ENCODE measurements at regions not wholly inside any gene's neighbourhood (a gene's known extent, or its start where the extent isn't known, plus 50 kb on each side); places are given as distances from the start of the nearest gene placed in this dataset.

DNA sequence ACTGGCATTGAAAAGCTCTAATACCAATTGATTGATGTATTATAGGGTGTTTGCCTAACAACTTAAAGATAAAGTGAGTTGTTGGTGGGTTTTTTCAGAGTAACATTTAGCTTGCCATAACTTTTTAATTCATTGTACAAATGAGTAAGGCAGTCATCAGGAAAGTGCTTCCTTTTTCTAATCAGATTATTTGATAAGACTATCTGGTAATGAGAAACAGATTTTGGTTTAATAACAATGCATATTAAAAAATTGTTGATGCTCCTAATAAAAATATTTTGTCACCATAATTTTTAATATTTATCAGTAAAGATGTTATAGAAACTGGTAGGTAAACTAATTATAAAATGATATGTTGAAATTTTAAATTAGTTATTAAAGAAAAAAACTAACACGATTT, 51.3 kb downstream of the BLTP1 start:
- no peaks in the 10 kb centered on the region for H3K27me3 ChIP-seq
- TF ChIP-seq POLR2A (IDR thresholded peaks at IDR 0.05): no peak
- TF ChIP-seq, protein P1, sequence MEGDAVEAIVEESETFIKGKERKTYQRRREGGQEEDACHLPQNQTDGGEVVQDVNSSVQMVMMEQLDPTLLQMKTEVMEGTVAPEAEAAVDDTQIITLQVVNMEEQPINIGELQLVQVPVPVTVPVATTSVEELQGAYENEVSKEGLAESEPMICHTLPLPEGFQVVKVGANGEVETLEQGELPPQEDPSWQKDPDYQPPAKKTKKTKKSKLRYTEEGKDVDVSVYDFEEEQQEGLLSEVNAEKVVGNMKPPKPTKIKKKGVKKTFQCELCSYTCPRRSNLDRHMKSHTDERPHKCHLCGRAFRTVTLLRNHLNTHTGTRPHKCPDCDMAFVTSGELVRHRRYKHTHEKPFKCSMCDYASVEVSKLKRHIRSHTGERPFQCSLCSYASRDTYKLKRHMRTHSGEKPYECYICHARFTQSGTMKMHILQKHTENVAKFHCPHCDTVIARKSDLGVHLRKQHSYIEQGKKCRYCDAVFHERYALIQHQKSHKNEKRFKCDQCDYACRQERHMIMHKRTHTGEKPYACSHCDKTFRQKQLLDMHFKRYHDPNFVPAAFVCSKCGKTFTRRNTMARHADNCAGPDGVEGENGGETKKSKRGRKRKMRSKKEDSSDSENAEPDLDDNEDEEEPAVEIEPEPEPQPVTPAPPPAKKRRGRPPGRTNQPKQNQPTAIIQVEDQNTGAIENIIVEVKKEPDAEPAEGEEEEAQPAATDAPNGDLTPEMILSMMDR (IDR thresholded peaks at IDR 0.05): no peak
- no peaks in the 10 kb centered on the region for H3K4me1 ChIP-seq
- H3K4me3 ChIP-seq: no peak overlapping the region
- intact Hi-C loops (cut with DNase I; ENCODE audit: low total_unique reads): no loop called here
- H3K27ac ChIP-seq: no peak overlapping the region
- no peak for DNase-seq
- H3K9me3 ChIP-seq: no peaks in the 10 kb centered on the region
- WGBS, 2 donors: 95 to 100% methylated on average over 1 of the region's 1 CpG
- no peaks in the 10 kb centered on the region for H3K36me3 ChIP-seq (ENCODE audit: low read depth, missing control alignments)

DNA sequence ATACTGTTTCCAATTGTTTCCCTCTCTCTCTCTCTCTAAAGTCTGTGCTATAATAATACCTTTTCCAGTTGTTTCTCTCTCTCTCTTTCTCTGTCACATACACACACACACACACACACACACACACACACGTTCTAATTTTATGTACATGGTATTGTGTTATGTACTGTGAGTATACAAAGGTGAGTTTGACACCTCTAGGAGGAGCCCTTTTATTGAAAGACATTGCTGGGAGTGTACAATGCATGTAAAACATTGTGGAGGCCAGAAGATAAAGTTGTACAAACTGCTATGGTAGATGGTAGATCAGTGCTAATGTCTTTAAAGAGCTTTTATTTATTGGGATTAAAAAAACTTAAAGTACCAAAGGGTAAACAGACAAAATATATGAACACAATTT, 53.6 kb downstream of the BLTP1 start:
- H3K36me3 ChIP-seq (ENCODE audit: low read depth, missing control alignments): no peaks in the 10 kb centered on the region
- DNase-seq: no peak
- 63 to 72% methylated on average over 1 of the region's 1 CpG for WGBS, 2 donors

DNA sequence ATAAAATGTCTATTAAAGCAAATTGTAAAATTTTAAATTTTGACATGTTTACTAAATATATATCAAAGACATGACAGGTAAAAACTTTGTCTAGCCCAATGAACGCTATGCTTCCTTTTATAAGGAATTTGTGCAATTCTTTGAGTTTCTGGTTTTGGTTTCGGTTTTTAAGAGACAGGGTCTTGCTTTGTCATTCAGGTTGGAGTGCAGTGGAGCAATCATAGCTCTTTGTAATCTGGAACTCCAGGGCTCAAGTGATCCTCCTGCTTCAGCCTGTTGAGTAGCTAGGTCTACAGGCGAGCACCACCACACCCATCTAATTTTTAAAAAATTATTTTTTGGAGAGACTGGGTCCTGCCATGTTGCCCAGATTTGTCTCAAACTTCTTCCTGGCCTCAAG, 60.7 kb downstream of the BLTP1 start:
- 87 to 91% methylated on average over 3 of the region's 3 CpGs for WGBS, 2 donors
- TF ChIP-seq POLR2A (IDR thresholded peaks at IDR 0.05): no peak
- TF ChIP-seq, protein P1 (IDR thresholded peaks at IDR 0.05): no peak
- intact Hi-C loops (cut with DNase I; ENCODE audit: low total_unique reads): no loop called here

More for the DNA sequence above, 53.6 kb downstream of the BLTP1 start:
- TF ChIP-seq POLR2A (IDR thresholded peaks at IDR 0.05): no peak
- TF ChIP-seq, protein P1 (IDR thresholded peaks at IDR 0.05): no peak
- Histone ChIP-seq H3K9me3 (no peaks in the 10 kb centered on the region), H3K4me3 (no peak overlapping the region), H3K4me1 (no peaks in the 10 kb centered on the region), H3K27me3 (no peaks in the 10 kb centered on the region), H3K27ac (no peak overlapping the region)
- intact Hi-C loops (cut with DNase I; ENCODE audit: low total_unique reads): no loop called here

DNA sequence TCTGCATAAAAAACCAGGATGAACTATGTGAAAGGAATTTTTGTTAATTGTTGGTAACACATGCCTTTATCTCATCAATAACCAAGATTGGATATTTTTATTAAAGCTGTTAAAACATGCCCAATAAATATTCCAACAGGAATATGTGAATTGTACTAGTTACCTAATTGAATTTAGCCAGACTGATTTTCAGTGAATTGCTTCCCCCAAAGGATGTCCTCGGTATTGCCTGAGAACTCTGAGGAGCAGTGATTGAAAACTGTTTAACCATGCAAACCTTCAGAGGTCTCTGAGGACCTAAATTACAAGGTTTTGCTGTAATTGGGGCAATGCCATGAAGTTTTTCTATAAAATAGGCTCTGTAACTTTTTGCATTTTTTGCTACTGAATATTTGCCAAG, 66.6 kb downstream of the BLTP1 start:
- no peaks in the 10 kb centered on the region for H3K4me1 ChIP-seq
- TF ChIP-seq, protein P1 (IDR thresholded peaks at IDR 0.05): peak in 1 of 3 experiments; percentile 29
- TF ChIP-seq POLR2A (IDR thresholded peaks at IDR 0.05): no peak
- intact Hi-C loops (cut with DNase I; ENCODE audit: low total_unique reads): no loop called here
- H3K27ac ChIP-seq: no peak overlapping the region
- no peaks in the 10 kb centered on the region for H3K36me3 ChIP-seq (ENCODE audit: low read depth, missing control alignments)
- no peaks in the 10 kb centered on the region for H3K27me3 ChIP-seq
- H3K4me3 ChIP-seq: no peak overlapping the region
- no peaks in the 10 kb centered on the region for H3K9me3 ChIP-seq
- 62 to 67% methylated on average over 1 of the region's 1 CpG for WGBS, 2 donors
- no peak for DNase-seq

More for the DNA sequence above, 60.7 kb downstream of the BLTP1 start:
- Histone ChIP-seq H3K9me3 (no peaks in the 10 kb centered on the region), H3K36me3 (ENCODE audit: low read depth, missing control alignments) (no peaks in the 10 kb centered on the region), H3K4me3 (no peak overlapping the region), H3K27me3 (no peaks in the 10 kb centered on the region), H3K4me1 (no peaks in the 10 kb centered on the region), H3K27ac (no peak overlapping the region)
- no peak for DNase-seq

DNA sequence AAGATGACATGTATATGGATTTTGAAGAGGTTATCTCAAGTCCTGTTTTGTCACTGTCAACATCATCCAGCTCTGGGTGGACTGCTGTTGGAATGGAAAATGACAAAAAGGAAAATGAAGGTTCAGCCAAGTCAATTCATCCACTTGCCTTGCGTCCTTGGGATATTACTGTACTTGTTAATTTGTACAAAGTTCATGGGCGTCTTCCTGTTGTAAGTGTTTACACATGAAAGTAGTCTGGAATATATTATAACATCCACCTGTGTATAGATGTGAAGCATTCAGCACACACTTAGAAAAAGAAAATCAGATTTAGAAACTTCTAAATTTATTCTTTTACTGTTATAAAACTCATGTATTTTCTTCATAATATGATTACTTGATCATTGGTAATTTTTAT, 67.2 kb downstream of the BLTP1 start:
- H3K36me3 ChIP-seq (ENCODE audit: low read depth, missing control alignments): no peaks in the 10 kb centered on the region
- intact Hi-C loops (cut with DNase I; ENCODE audit: low total_unique reads): no loop called here
- TF ChIP-seq, protein P1 (IDR thresholded peaks at IDR 0.05): no peak
- TF ChIP-seq POLR2A (IDR thresholded peaks at IDR 0.05): no peak
- no peaks in the 10 kb centered on the region for H3K27me3 ChIP-seq
- DNase-seq: no peak
- no peaks in the 10 kb centered on the region for H3K9me3 ChIP-seq
- H3K4me3 ChIP-seq: no peak overlapping the region
- 86 to 88% methylated on average over 2 of the region's 2 CpGs for WGBS, 2 donors
- H3K4me1 ChIP-seq: no peaks in the 10 kb centered on the region
- no peak overlapping the region for H3K27ac ChIP-seq
